ENCODE measurements at regions not wholly inside any gene's neighbourhood (a gene's known extent, or its start where the extent isn't known, plus 50 kb on each side); places are given as distances from the start of the nearest gene placed in this dataset.
"Not testable (repeated sequence)": the region's sequence is repeated elsewhere in the genome, so short reads cannot be mapped to it uniquely, and the experiment has no call there.

- H3K9ac ChIP-seq (ENCODE audit: low read length), result no peak overlapping the region
- peaks cover 8% of the 10 kb centered on the region for H3K9me3 ChIP-seq (ENCODE audit: control insufficient read depth, insufficient read depth, low read depth, low read length)
- no peaks in the 10 kb centered on the region for H3K27me3 ChIP-seq (ENCODE audit: control insufficient read depth, insufficient read depth, low read length)
- H3K36me3 ChIP-seq (ENCODE audit: control insufficient read depth, insufficient read depth, low read length), result no peaks in the 10 kb centered on the region
- H3K27ac ChIP-seq (ENCODE audit: low read depth, low read length), result no peak overlapping the region
- no peaks in the 10 kb centered on the region for H3K4me1 ChIP-seq (ENCODE audit: control insufficient read depth, insufficient read depth, low read length)
- no peak overlapping the region for H3K4me3 ChIP-seq (ENCODE audit: low read depth, low read length)
Observed at GRCh38 chr5:152704286-152704685, 299.2 kb upstream of the NMUR2 start.

GRCh38 chr5:152711801-152712388 lies 306.8 kb upstream of the NMUR2 start:
- no peaks in the 10 kb centered on the region for H3K9me3 ChIP-seq (ENCODE audit: control insufficient read depth, insufficient read depth, low read depth, low read length)
- no peak overlapping the region for H3K27ac ChIP-seq (ENCODE audit: low read depth, low read length)
- no peaks in the 10 kb centered on the region for H3K27me3 ChIP-seq (ENCODE audit: control insufficient read depth, insufficient read depth, low read length)
- H3K36me3 ChIP-seq (ENCODE audit: control insufficient read depth, insufficient read depth, low read length), result no peaks in the 10 kb centered on the region
- no peak overlapping the region for H3K4me3 ChIP-seq (ENCODE audit: low read depth, low read length)
- H3K4me1 ChIP-seq (ENCODE audit: control insufficient read depth, insufficient read depth, low read length), result no peaks in the 10 kb centered on the region
- no peak overlapping the region for H3K9ac ChIP-seq (ENCODE audit: low read length)

GRCh38 chr5:152717393-152717792 lies 312.3 kb upstream of the NMUR2 start:
- no peaks in the 10 kb centered on the region for H3K4me1 ChIP-seq (ENCODE audit: control insufficient read depth, insufficient read depth, low read length)
- no peak overlapping the region for H3K27ac ChIP-seq (ENCODE audit: low read depth, low read length)
- H3K9me3 ChIP-seq (ENCODE audit: control insufficient read depth, insufficient read depth, low read depth, low read length), result peaks cover 11% of the 10 kb centered on the region
- H3K36me3 ChIP-seq (ENCODE audit: control insufficient read depth, insufficient read depth, low read length), result no peaks in the 10 kb centered on the region
- no peak overlapping the region for H3K4me3 ChIP-seq (ENCODE audit: low read depth, low read length)
- H3K27me3 ChIP-seq (ENCODE audit: control insufficient read depth, insufficient read depth, low read length), result no peaks in the 10 kb centered on the region
- no peak overlapping the region for H3K9ac ChIP-seq (ENCODE audit: low read length)

GRCh38 chr5:152723482-152723881 lies 318.4 kb upstream of the NMUR2 start:
- Histone ChIP-seq H3K27me3 (ENCODE audit: control insufficient read depth, insufficient read depth, low read length) (no peaks in the 10 kb centered on the region), H3K9ac (ENCODE audit: low read length) (no peak overlapping the region), H3K9me3 (ENCODE audit: control insufficient read depth, insufficient read depth, low read depth, low read length) (peaks cover 26% of the 10 kb centered on the region), H3K4me1 (ENCODE audit: control insufficient read depth, insufficient read depth, low read length) (no peaks in the 10 kb centered on the region), H3K27ac (ENCODE audit: low read depth, low read length) (no peak overlapping the region), H3K36me3 (ENCODE audit: control insufficient read depth, insufficient read depth, low read length) (no peaks in the 10 kb centered on the region), H3K4me3 (ENCODE audit: low read depth, low read length) (no peak overlapping the region)

- H3K36me3 ChIP-seq (ENCODE audit: control insufficient read depth, insufficient read depth, low read length), result no peaks in the 10 kb centered on the region
- H3K4me3 ChIP-seq (ENCODE audit: low read depth, low read length), result no peak overlapping the region
- H3K9ac ChIP-seq (ENCODE audit: low read length), result no peak overlapping the region
- H3K27me3 ChIP-seq (ENCODE audit: control insufficient read depth, insufficient read depth, low read length), result no peaks in the 10 kb centered on the region
- no peak overlapping the region for H3K27ac ChIP-seq (ENCODE audit: low read depth, low read length)
- H3K4me1 ChIP-seq (ENCODE audit: control insufficient read depth, insufficient read depth, low read length), result no peaks in the 10 kb centered on the region
- no peaks in the 10 kb centered on the region for H3K9me3 ChIP-seq (ENCODE audit: control insufficient read depth, insufficient read depth, low read depth, low read length)
Observed at GRCh38 chr5:152730176-152730575, 325.1 kb upstream of the NMUR2 start.

GRCh38 chr5:152736906-152737305 lies 331.8 kb upstream of the NMUR2 start:
- H3K36me3 ChIP-seq (ENCODE audit: control insufficient read depth, insufficient read depth, low read length), result no peaks in the 10 kb centered on the region
- no peak overlapping the region for H3K4me3 ChIP-seq (ENCODE audit: low read depth, low read length)
- H3K27ac ChIP-seq (ENCODE audit: low read depth, low read length), result no peak overlapping the region

GRCh38 chr5:152739916-152740315 lies 334.8 kb upstream of the NMUR2 start:
- H3K9ac ChIP-seq (ENCODE audit: low read length), result no peak overlapping the region
- H3K27ac ChIP-seq (ENCODE audit: low read depth, low read length), result no peak overlapping the region
- no peak overlapping the region for H3K4me3 ChIP-seq (ENCODE audit: low read depth, low read length)
- H3K9me3 ChIP-seq (ENCODE audit: control insufficient read depth, insufficient read depth, low read depth, low read length), result no peaks in the 10 kb centered on the region
- no peaks in the 10 kb centered on the region for H3K27me3 ChIP-seq (ENCODE audit: control insufficient read depth, insufficient read depth, low read length)
- H3K36me3 ChIP-seq (ENCODE audit: control insufficient read depth, insufficient read depth, low read length), result no peaks in the 10 kb centered on the region
- no peaks in the 10 kb centered on the region for H3K4me1 ChIP-seq (ENCODE audit: control insufficient read depth, insufficient read depth, low read length)

More at GRCh38 chr5:152736906-152737305, 331.8 kb upstream of the NMUR2 start:
- H3K9me3 ChIP-seq (ENCODE audit: control insufficient read depth, insufficient read depth, low read depth, low read length), result no peaks in the 10 kb centered on the region
- no peak overlapping the region for H3K9ac ChIP-seq (ENCODE audit: low read length)
- H3K27me3 ChIP-seq (ENCODE audit: control insufficient read depth, insufficient read depth, low read length), result no peaks in the 10 kb centered on the region
- H3K4me1 ChIP-seq (ENCODE audit: control insufficient read depth, insufficient read depth, low read length), result no peaks in the 10 kb centered on the region

- H3K27me3 ChIP-seq (ENCODE audit: control insufficient read depth, insufficient read depth, low read length); H3K9ac ChIP-seq (ENCODE audit: low read length); H3K36me3 ChIP-seq (ENCODE audit: control insufficient read depth, insufficient read depth, low read length); H3K27ac ChIP-seq (ENCODE audit: low read depth, low read length); H3K9me3 ChIP-seq (ENCODE audit: control insufficient read depth, insufficient read depth, low read depth, low read length); H3K4me1 ChIP-seq (ENCODE audit: control insufficient read depth, insufficient read depth, low read length); H3K4me3 ChIP-seq (ENCODE audit: low read depth, low read length): not testable (repeated sequence)
Observed at GRCh38 chr5:152741126-152741525, 336.0 kb upstream of the NMUR2 start.

- H3K27ac ChIP-seq (ENCODE audit: low read depth, low read length); H3K9me3 ChIP-seq (ENCODE audit: control insufficient read depth, insufficient read depth, low read depth, low read length); H3K9ac ChIP-seq (ENCODE audit: low read length); H3K4me1 ChIP-seq (ENCODE audit: control insufficient read depth, insufficient read depth, low read length); H3K4me3 ChIP-seq (ENCODE audit: low read depth, low read length); H3K36me3 ChIP-seq (ENCODE audit: control insufficient read depth, insufficient read depth, low read length); H3K27me3 ChIP-seq (ENCODE audit: control insufficient read depth, insufficient read depth, low read length): not testable (repeated sequence)
Observed at GRCh38 chr5:152787709-152788217, 382.7 kb upstream of the NMUR2 start.

GRCh38 chr5:152801886-152802285 lies 396.8 kb upstream of the NMUR2 start:
- no peak overlapping the region for H3K9ac ChIP-seq (ENCODE audit: low read length)
- no peak overlapping the region for H3K4me3 ChIP-seq (ENCODE audit: low read depth, low read length)
- H3K27ac ChIP-seq (ENCODE audit: low read depth, low read length), result no peak overlapping the region
- H3K9me3 ChIP-seq (ENCODE audit: control insufficient read depth, insufficient read depth, low read depth, low read length), result no peaks in the 10 kb centered on the region
- H3K4me1 ChIP-seq (ENCODE audit: control insufficient read depth, insufficient read depth, low read length), result no peaks in the 10 kb centered on the region
- no peaks in the 10 kb centered on the region for H3K36me3 ChIP-seq (ENCODE audit: control insufficient read depth, insufficient read depth, low read length)
- H3K27me3 ChIP-seq (ENCODE audit: control insufficient read depth, insufficient read depth, low read length), result no peaks in the 10 kb centered on the region

- Histone ChIP-seq H3K27ac (ENCODE audit: low read depth, low read length) (no peak overlapping the region), H3K4me3 (ENCODE audit: low read depth, low read length) (no peak overlapping the region), H3K36me3 (ENCODE audit: control insufficient read depth, insufficient read depth, low read length) (no peaks in the 10 kb centered on the region), H3K4me1 (ENCODE audit: control insufficient read depth, insufficient read depth, low read length) (no peaks in the 10 kb centered on the region), H3K27me3 (ENCODE audit: control insufficient read depth, insufficient read depth, low read length) (no peaks in the 10 kb centered on the region), H3K9ac (ENCODE audit: low read length) (no peak overlapping the region), H3K9me3 (ENCODE audit: control insufficient read depth, insufficient read depth, low read depth, low read length) (no peaks in the 10 kb centered on the region)
Observed at GRCh38 chr5:152804179-152804578, 399.1 kb upstream of the NMUR2 start.

- no peaks in the 10 kb centered on the region for H3K4me1 ChIP-seq (ENCODE audit: control insufficient read depth, insufficient read depth, low read length)
- peaks cover 20% of the 10 kb centered on the region for H3K9me3 ChIP-seq (ENCODE audit: control insufficient read depth, insufficient read depth, low read depth, low read length)
- no peak overlapping the region for H3K27ac ChIP-seq (ENCODE audit: low read depth, low read length)
- no peak overlapping the region for H3K4me3 ChIP-seq (ENCODE audit: low read depth, low read length)
- H3K36me3 ChIP-seq (ENCODE audit: control insufficient read depth, insufficient read depth, low read length), result no peaks in the 10 kb centered on the region
- H3K9ac ChIP-seq (ENCODE audit: low read length), result no peak overlapping the region
- no peaks in the 10 kb centered on the region for H3K27me3 ChIP-seq (ENCODE audit: control insufficient read depth, insufficient read depth, low read length)
Observed at GRCh38 chr5:152811988-152812387, 406.9 kb upstream of the NMUR2 start.

Data from HUES6 (cell line).